ENCODE measurements at regions not wholly inside any gene's neighbourhood (a gene's known extent, or its start where the extent isn't known, plus 50 kb on each side); places are given as distances from the start of the nearest gene placed in this dataset.

DNA sequence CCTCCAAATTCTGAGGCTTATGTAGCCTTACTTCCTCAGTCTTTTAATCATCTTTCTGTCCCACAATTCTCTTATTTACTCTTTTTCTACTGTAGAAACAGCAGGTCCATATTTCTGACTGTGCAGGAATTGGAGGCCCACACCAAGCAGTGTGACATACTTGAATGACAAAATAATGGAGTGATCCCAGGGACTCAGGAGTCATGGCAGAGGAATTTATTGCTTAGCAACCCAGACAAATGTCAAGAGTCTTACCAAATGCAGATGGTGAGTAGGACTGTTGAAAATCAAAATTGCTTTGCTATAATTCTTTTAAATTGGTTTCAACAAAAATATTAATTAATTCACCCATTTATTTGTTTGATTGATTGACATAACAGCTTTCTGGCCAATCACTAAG lies 59.9 kb downstream of the HTR1B start:
- TF ChIP-seq, protein P1, sequence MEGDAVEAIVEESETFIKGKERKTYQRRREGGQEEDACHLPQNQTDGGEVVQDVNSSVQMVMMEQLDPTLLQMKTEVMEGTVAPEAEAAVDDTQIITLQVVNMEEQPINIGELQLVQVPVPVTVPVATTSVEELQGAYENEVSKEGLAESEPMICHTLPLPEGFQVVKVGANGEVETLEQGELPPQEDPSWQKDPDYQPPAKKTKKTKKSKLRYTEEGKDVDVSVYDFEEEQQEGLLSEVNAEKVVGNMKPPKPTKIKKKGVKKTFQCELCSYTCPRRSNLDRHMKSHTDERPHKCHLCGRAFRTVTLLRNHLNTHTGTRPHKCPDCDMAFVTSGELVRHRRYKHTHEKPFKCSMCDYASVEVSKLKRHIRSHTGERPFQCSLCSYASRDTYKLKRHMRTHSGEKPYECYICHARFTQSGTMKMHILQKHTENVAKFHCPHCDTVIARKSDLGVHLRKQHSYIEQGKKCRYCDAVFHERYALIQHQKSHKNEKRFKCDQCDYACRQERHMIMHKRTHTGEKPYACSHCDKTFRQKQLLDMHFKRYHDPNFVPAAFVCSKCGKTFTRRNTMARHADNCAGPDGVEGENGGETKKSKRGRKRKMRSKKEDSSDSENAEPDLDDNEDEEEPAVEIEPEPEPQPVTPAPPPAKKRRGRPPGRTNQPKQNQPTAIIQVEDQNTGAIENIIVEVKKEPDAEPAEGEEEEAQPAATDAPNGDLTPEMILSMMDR (IDR thresholded peaks at IDR 0.05 in 4 of 5, conservative IDR thresholded peaks at IDR 0.05 in 1 of 5): no peak
- no peak for TF ChIP-seq POLR2A (IDR thresholded peaks at IDR 0.05)

Measured in gastrocnemius medialis (tissue), 4 donors.